DND-41 (cell line): ENCODE measurements at regions not wholly inside any gene's neighbourhood (a gene's known extent, or its start where the extent isn't known, plus 50 kb on each side); places are given as distances from the start of the nearest gene placed in this dataset.

Experiments
- ATAC-seq: fragments of 200-7000 bp; cut with Tn5 transposase; 3 replicates; pipeline ENCODE4 v1.9.1; 2021; ENCODE audit warnings: low read depth; ENCODE audit not compliant: insufficient read depth
- DNase-seq: peaks from one replicate; pipeline ENCODE4 v3.0.0-alpha.2; 2020
- H2AFZ ChIP-seq: 2 replicates; pipeline ENCODE4 v1.6.0; 2012; ENCODE audit warnings: low read depth, low read length
- H3K27ac ChIP-seq: 2 replicates; pipeline ENCODE4 v1.5.1; 2012; ENCODE audit warnings: low read length, inconsistent platforms
- H3K27me3 ChIP-seq: fragments of 200-600 bp; sonication (generic); 2 replicates; pipeline ENCODE4 v1.6.0; 2012; ENCODE audit warnings: low read length, mild to moderate bottlenecking, inconsistent platforms; ENCODE audit not compliant: insufficient read depth, poor library complexity
- H3K36me3 ChIP-seq: 2 replicates; pipeline ENCODE4 v1.5.1; 2012; ENCODE audit warnings: low read length, inconsistent platforms; ENCODE audit not compliant: insufficient read depth
- H3K4me1 ChIP-seq: 2 replicates; pipeline ENCODE4 v1.5.1; 2012; ENCODE audit warnings: mild to moderate bottlenecking, low read length; ENCODE audit not compliant: insufficient read depth
- H3K4me2 ChIP-seq: 2 replicates; pipeline ENCODE4 v1.6.0; 2012; ENCODE audit warnings: mild to moderate bottlenecking, moderate library complexity, low read length, inconsistent platforms; ENCODE audit not compliant: insufficient read depth
- H3K4me3 ChIP-seq, 2 experiments: fragments of 200-600 bp in 1 of 2; shearing (Covaris generic) in 1 of 2; 2 replicates each; pipeline ENCODE4 v1.5.1; 2012 to 2016; ENCODE audit warnings: inconsistent platforms in 2 of 2, low read length in 2 of 2, mild to moderate bottlenecking in 2 of 2, low read depth in 1 of 2, moderate library complexity in 1 of 2
- H3K79me2 ChIP-seq: 2 replicates; pipeline ENCODE4 v1.6.0; 2012; ENCODE audit warnings: low read length, inconsistent platforms; ENCODE audit not compliant: insufficient read depth
- H3K9ac ChIP-seq: 2 replicates; pipeline ENCODE4 v1.6.0; 2012; ENCODE audit warnings: low read depth, mild to moderate bottlenecking, inconsistent platforms, low read length, moderate library complexity
- H3K9me3 ChIP-seq: 2 replicates; pipeline ENCODE4 v1.5.1; 2012; ENCODE audit warnings: low read length, moderate library complexity, mild to moderate bottlenecking, inconsistent platforms; ENCODE audit not compliant: insufficient read depth, severe bottlenecking
- H4K20me1 ChIP-seq: 2 replicates; pipeline ENCODE4 v1.6.0; 2012; ENCODE audit warnings: low read length; ENCODE audit not compliant: insufficient read depth
- CTCF ChIP-seq: IDR thresholded peaks from 2 replicates; pipeline ENCODE4 v1.5.1; 2012; ENCODE audit warnings: borderline replicate concordance, low read length, moderate library complexity, mild to moderate bottlenecking; ENCODE audit not compliant: poor library complexity, severe bottlenecking; ENCODE audit errors: extremely low read depth
- EZH2 ChIP-seq: IDR thresholded peaks from 3 replicates; pipeline ENCODE4 v1.6.1; 2012; ENCODE audit warnings: borderline replicate concordance, low read depth, mild to moderate bottlenecking, moderate library complexity, low read length, inconsistent platforms; ENCODE audit not compliant: severe bottlenecking

DNA sequence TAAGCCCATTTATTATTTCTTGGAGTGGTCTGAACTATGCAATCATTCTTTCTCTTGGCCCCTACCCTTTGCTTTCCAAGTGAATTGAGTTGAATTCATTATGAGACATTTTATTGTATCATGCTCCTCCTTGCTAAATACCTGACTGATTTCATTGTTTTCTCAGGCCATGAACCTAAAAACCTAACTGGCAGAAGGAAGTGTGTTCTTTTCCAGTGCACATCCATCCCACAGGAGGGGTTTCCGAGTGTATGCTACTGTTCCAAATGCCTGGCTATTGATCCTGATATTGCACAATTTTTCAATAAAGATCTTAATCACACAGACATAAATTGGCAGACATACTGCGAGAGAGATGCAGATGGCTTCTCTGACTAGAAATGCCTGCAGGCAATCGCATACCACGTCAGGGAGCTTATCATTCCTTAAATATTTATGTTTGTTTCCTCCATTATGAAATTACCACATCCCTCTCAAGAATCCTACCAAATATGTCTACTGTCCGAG lies 162.2 kb upstream of the EGLN3 start:
- no peak overlapping the region for H2AFZ ChIP-seq
- no peak overlapping the region for H3K27ac ChIP-seq
- TF ChIP-seq EZH2: no peak
- TF ChIP-seq CTCF: no peak
- H3K79me2 ChIP-seq: no peaks in the 10 kb centered on the region
- no peaks in the 10 kb centered on the region for H3K36me3 ChIP-seq
- H3K27me3 ChIP-seq: no peaks in the 10 kb centered on the region
- no peak overlapping the region for H3K9ac ChIP-seq
- no peaks in the 10 kb centered on the region for H4K20me1 ChIP-seq
- DNase-seq (no peak), ATAC-seq (no peak)
- no peak overlapping the region for H3K4me3 ChIP-seq
- no peaks in the 10 kb centered on the region for H3K4me1 ChIP-seq
- H3K9me3 ChIP-seq: no peaks in the 10 kb centered on the region
- H3K4me2 ChIP-seq: no peak overlapping the region

DNA sequence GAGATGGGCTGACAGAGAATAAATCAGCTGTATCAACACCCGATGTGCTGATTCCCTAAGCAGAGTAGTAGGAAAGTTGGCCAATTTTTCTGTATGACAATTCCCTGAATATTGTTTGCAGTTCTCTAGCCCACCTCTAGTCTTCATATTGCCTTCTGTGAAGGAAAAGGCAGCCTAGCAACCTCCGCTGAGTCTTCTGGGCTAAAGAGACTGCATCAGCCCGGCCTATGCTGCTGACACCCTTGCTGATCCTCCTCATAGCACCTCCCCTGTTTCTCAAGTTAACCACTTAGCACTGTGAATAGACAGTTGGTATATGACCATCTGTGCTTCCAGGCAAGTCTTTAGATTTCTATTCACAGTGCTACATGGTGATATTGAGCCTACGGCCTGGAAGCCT lies 161.1 kb upstream of the EGLN3 start:
- Histone ChIP-seq H3K79me2 (no peaks in the 10 kb centered on the region), H3K4me1 (no peaks in the 10 kb centered on the region), H3K4me3 (no peak overlapping the region), H3K4me2 (no peak overlapping the region), H2AFZ (no peak overlapping the region), H3K36me3 (no peaks in the 10 kb centered on the region), H4K20me1 (no peaks in the 10 kb centered on the region), H3K27ac (no peak overlapping the region), H3K9me3 (no peaks in the 10 kb centered on the region), H3K27me3 (no peaks in the 10 kb centered on the region), H3K9ac (no peak overlapping the region)
- ATAC-seq (peak; percentile 31; the same call in 2 of the 3 replicates), DNase-seq (no peak)
- peak; percentile 15 for TF ChIP-seq CTCF
- no peak for TF ChIP-seq EZH2

DNA sequence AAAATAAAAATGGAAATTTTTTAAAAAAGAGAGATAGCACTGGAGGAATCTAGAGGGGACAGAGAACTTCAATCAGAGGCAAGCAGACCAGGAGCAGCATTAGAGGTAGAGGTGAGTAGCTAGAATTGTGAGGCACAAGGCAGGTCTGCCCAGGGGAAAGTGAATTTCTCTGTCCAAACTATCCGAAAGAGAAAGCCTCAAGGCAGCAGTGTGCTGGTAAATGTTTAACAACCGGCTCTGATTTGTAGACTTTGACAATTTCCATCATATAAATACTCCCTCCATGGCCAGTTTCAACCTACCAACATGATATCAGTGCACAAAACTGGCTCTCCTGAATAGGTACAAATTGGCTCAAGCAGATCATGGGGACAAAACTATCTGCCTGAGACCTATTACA lies 160.6 kb upstream of the EGLN3 start:
- ATAC-seq: no peak
- TF ChIP-seq CTCF: no peak

GRCh38 chr14:34110531-34110930 lies 159.7 kb upstream of the EGLN3 start:
- TF ChIP-seq EZH2 (no peak), CTCF (no peak)
- H3K27ac ChIP-seq: no peak overlapping the region
- no peaks in the 10 kb centered on the region for H3K36me3 ChIP-seq
- DNase-seq (no peak), ATAC-seq (peak; percentile 37; the same call in 1 of the 3 replicates)
- H3K4me3 ChIP-seq: no peak overlapping the region
- H3K4me1 ChIP-seq: no peaks in the 10 kb centered on the region
- no peaks in the 10 kb centered on the region for H3K9me3 ChIP-seq
- no peak overlapping the region for H2AFZ ChIP-seq
- H4K20me1 ChIP-seq: no peaks in the 10 kb centered on the region
- H3K79me2 ChIP-seq: no peaks in the 10 kb centered on the region
- no peaks in the 10 kb centered on the region for H3K27me3 ChIP-seq
- H3K9ac ChIP-seq: no peak overlapping the region
- H3K4me2 ChIP-seq: no peak overlapping the region

More for the DNA sequence above, 160.6 kb upstream of the EGLN3 start:
- H3K4me3 ChIP-seq: no peak overlapping the region
- H3K9me3 ChIP-seq: no peaks in the 10 kb centered on the region
- no peak overlapping the region for H3K4me2 ChIP-seq
- no peak overlapping the region for H3K9ac ChIP-seq
- no peak for DNase-seq
- H2AFZ ChIP-seq: no peak overlapping the region
- no peaks in the 10 kb centered on the region for H3K79me2 ChIP-seq
- no peaks in the 10 kb centered on the region for H3K4me1 ChIP-seq
- H3K27me3 ChIP-seq: no peaks in the 10 kb centered on the region
- H3K27ac ChIP-seq: no peak overlapping the region
- no peaks in the 10 kb centered on the region for H3K36me3 ChIP-seq
- no peaks in the 10 kb centered on the region for H4K20me1 ChIP-seq
